ENCODE measurements at regions not wholly inside any gene's neighbourhood (a gene's known extent, or its start where the extent isn't known, plus 50 kb on each side); places are given as distances from the start of the nearest gene placed in this dataset.
"Not testable (repeated sequence)": the region's sequence is repeated elsewhere in the genome, so short reads cannot be mapped to it uniquely, and the experiment has no call there.

DNA sequence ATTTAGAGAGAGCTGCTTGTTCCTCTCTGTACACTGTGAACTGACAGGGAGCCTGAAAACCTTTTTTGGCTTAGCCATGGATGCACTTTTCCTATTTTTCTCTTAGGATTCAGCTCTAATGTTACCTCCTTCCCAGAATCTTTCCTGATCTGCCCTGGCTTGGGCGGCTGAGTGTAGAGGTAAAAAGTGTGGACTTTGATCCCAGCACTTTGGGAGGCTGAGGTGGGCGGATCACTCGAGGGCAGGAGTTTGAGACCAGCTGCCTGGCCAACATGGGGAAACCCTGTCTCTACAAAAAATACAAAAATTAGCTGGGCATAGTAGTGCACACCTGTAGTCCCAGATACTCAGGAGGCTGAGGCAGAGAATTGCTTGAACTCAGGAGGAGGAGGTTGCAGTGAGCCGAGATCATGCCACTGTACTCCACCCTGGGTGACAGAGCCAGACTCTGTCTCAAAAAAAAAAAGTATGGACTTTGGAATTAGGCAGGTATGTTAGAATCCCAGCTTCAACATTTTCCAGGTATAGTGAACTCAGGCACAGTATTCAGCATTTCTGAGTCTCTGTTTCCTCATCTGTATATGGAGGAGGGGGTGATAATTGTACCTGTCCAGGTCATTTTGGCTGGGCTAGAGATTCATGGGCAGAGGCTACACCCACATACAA lies 212.5 kb upstream of the EEF2KMT start:
- DNase-seq = no peak

DNA sequence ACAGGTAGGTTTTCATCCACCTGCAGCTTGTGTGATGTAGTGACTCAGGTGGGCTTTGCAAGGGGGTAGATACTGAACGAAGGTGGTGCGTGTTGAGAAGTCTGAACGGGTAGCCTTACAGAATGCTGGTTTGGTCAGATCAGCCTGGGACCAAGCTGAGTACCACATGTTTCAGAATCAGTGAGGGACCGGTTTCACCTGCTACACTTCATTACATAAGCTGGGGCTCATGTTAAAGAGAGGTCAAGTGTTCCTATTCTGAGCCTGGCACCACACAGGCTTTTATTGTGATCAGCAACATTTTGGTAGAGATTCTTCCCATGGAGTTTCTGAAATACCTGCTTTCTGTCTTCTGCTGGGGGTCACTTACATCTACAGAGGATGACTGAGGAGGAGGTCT lies 207.4 kb upstream of the EEF2KMT start:
- no peak for DNase-seq

DNA sequence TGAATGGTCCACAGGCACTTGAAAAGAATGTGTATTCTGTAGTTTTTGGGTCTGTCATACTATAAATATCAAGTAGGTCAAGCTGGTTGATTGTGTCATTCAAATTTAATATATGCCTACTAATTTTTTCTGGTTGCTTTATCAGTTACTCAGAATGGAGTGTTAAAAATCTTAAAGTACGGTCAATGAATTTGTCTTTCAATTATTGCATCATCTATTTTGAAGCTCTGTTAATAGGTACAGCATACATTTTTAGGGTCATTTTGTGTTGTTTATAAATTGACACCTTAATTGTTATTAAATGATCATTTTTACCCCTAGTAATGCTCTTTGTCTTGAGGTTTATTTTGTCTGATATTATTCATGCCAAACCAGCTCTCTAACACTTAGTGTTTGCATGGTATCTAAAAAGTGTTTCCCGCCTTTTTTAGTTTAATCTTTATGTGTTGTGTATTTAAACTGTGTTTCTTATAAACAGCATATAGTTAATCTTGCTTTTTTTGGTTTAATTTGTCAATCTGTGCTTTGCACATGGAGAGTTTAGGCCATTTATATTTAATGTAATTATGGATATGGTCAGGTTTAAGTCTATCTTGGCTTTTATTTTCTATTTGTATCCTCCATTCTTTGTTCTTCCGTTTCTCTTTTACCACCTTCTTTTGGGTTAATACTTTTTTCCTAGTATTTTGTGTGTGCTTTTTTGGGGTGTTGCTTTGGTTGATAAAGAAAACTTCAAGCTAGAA lies 204.9 kb upstream of the EEF2KMT start:
- no peak for DNase-seq

DNA sequence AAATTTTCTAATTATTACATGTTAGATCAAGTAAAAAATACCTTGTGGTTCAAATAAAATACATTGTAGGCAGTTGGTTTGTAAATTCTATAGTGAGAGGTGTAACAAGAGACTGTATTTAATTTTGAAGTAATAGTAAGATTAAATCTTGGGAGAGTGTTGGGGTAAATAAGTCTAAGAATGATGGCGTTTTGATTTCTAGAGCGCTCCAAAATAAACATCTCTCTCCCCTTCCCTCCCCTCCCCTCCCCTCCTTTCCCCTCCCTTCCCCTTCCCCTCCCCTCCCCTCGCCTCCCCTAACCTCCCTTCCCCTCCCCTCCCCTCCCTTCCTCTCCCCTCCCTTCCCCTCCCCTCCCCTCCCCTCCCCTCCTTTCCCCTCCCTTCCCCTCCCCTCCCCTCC lies 200.6 kb upstream of the EEF2KMT start:
- no peak for DNase-seq

DNA sequence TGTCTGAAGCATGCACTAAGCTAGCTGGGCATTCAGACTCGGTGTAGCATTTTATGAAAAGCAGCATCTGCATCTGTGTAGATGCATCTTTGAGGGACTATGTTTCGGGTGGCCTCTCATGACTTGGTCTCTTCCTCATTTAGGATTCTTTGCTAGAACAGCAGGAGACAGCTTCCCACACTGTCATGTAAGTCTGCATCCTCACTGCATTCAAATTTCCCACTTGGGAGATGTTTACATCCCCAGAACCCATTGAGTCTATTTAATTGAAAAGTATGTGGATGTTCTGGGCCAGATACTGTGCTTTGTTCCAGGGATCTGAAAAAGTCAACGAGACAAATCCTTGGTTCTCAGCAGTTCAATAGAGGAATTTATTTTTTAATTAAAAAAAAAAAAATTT lies 198.6 kb upstream of the EEF2KMT start:
- no peak for DNase-seq

DNA sequence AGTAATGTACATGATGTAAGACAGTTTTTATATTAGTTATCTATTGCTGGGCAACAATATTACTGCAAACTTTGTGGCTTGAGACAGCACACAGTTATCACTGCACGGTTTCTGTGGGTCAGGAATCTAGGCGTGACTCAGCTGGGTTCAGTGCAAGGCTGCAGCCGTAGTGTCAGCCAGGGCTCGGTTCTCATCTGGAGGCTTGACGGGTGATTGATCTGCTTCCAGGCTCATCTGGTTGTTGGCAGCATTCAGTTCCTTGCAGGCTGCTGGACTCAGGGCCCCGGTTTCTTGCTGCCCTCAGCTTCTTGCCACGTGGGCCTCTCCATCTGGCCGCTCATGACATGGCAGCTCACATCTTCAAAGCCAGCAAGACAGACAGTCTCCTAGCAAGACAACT lies 197.7 kb upstream of the EEF2KMT start:
- DNase-seq = not testable (repeated sequence)

DNA sequence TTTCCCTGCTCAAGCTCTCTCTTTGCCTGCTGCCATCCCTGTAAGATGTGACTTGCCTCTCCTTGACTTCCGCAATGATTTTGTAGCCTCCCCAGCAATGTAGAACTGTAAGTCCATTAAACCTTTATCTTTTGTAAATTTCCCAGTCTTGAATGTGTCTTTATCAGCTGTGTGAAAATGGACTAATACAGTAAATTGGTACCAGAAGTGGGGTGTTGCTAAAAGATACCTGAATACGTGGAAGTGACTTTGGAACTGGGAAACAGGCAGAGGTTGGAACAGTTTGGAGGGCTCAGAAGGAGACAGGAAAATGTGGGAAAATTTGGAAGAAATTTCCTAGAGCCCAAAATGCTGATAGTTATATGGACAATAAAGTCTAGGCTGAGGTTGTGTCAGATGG lies 184.6 kb upstream of the EEF2KMT start:
- not testable (repeated sequence) for DNase-seq

DNA sequence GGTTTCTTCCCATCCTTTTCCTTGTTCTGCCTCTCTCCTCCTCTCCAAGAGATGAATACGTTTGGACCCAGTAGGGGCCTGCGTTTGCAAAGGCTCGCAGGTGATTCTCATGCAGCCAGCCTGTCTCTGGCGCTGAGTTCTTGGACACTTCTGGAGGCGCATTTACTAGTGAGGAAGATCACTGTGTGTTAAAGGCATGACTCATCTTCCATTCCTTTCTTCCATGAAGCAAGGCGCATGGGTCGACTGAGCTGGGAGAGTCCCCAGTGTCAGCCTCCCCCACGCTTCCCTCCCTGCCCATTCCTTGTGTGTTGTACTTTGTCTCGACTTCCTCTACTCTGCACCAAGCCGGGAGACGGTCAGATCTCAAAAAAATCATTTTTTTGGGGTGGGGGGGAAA lies 159.9 kb upstream of the EEF2KMT start:
- DNase-seq = no peak

DNA sequence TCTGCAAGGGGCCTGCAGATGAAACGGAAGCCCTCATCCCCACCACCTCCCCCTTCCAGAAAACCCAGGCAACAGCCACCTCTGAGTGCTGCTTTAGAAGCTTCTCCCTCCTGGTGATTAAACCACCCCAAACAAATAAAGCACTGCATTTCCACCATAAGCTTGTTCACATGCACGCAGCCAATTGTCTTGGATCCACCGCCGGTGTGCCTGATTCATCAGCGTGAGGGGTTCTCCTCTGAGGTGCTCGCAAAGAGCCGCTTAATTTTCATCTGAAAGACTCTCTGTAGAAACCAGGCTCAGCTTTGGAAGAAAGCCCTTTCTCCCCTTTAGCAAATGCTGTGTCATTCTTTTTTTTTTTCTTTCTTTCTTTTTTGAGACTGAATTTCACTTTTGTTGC lies 155.2 kb upstream of the EEF2KMT start:
- no peak for DNase-seq

DNA sequence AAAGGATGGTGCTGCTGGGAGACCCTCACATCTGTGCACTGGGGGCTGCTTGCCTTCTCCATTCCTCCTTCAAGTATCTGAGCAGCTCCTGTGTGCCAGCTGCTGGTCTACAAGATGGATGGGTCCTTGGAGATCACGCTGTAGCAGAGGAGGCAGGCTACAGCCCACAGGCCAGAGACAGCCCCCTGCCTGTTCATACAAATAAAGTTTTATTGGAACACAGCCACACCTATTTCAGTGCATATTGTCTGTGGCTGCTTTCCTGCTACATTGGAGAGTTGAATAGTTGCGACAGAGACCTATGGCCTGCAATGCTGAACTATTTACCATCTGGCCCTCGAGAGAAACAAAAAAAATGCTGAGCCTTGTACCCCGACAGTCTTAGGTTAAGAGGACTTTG lies 149.8 kb upstream of the EEF2KMT start:
- DNase-seq = not testable (repeated sequence)

DNA sequence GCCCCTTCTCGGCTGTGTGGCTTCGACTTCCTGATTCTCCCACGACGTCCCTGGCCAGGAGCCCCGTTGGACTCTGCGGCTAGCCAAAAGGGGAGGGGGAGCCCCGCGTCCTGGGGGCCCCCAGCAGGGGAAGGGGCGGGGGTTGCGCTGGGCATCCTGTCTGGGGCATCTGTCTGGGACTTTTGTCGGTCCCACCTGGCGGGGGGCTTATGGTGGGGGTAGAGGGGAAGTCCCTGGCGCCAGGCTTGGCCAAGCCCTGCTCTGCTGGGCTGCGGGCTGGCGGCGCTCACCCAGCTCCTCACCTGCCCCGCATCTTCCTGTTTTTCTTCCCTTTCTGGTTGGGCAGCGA lies 142.7 kb upstream of the EEF2KMT start:
- DNase-seq = not testable (repeated sequence)

DNA sequence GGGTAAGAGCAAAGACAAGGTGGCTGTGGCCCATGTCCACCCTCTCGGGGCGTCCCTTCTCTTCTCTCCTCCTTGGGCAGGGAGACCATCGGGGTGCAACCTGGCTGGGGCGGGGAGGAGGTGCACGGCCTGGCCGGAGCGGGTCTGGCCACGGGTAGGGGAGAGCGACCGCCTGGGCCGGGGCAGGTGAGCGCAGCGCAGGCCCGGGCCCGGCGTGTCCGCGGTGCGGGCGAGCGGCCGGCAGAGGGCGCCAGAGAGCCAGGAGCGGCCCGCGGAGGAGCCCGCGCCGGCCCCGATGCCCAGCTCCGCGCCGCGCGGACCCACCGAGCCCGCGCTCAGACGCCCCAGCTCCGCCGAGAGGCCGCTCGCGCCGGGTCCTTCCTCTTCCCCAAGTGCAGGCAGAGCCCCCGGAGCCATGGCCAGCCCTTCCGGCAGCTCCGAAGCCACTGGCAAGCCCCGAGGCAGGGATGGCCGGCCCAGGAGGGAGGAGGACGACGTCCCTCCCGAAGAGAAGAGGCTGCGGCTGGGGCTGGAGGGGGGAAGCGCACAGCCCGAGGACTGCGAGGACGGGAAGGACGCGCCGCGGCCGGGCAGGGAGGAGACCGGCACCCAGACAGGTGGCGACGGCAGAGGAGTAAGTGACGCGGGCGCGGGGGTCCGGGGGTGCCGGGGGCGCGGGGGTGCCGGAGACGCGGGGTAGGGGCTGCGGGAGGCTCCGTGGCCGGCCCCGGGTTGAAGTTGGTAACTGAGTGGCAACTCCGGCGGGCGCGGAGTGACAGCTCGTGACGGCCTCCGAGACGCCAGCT lies 142.1 kb upstream of the EEF2KMT start:
- peak; percentile 61 for DNase-seq

DNA sequence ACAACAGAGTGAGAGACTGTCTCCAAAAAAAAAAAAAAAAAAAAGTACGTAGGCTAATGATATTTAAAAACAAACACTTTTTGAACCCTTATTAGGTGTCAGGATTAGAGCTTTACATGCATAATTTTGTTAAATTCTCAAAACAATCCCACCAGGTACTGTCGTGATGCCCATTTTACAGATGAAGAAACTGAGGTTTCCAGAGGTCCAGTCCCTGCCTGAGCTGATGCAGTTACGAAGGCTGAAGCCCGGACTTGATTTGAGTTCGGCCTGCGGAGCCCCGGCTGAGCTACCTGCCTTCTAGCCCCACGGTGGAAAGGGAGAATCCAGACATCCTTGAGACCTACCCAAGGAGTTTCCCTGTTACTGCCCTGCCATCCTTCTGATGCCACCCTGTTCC lies 137.5 kb upstream of the EEF2KMT start:
- DNase-seq = no peak

DNA sequence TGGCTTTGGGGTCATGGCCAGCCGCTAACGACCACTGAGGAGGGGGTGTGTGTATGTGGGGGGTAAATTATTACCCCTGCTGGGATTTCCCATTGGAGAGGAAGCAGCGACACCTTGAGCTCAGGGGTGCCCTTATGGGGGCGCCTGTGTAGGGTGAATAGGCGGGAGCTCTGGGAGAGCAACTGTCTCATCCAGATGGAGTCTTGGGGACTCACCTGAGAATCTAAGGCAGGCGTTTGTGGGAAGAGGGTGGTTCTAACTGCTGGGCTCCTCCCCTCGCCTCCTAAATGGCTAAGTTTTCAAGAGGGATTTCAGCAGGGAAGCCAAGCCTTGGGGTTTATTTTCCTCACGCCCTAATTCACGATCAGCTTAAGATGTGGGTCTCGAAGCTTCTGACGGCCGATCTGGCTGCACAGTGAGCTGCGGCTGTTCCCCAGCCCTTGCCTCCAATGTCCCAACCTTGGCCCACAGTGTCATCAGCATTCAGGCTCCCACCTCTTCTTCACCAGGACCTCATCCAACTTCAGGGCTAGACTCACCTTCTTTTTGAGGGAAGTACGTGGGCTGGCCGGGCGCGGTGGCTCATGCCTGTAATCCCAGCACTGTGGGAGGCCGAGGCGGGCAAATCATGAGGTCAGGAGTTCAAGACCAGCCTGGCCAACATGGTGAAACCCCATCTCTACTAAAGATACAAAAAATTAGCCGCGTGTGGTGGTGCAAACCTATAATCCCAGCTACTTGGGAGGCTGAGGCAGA lies 136.9 kb upstream of the EEF2KMT start:
- DNase-seq = no peak

DNA sequence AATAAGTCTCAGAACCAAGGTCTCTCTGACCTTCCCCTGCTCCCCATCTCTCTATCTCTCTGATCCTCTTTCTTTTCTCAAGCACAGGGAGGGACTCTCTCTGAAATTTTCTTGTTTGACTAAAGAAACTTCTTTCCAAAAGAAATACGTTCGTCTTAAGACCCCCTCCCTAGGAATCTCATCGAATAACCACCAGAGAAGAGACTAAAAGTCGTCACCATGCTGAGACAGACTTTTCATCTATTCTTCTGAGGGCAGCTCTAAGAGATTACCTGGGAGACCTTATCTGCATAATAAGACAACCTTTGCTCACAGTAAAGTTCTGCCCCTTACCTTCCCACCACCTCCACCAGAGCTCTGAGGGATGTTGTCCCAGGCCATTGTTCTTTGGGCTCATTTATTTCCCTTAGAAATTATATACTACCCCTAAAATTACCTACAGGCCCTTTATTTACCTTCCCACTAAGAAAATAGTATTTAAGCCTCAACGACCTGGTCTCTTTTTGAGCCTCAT lies 133.7 kb upstream of the EEF2KMT start:
- DNase-seq = no peak

DNA sequence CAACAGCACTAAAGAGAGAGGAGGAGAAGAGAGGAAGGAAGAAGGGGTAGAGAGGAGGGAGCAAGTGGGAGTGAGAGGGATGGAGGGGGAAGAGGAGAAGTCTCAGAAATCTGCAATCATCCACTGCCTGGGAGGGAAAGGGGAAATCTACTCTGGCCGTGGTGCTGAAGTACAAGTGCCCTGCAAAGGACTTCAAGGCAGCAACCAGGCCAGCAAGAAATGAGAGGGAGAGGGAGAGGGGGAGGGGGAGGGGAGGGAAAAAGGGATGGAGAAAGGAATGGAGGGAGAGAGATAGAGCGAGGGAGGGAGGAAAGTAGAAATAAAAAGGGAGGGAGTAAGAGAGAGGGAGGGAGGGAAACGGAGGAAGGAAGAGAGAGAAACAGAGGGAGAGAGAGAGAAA lies 130.8 kb upstream of the EEF2KMT start:
- DNase-seq = no peak

DNA sequence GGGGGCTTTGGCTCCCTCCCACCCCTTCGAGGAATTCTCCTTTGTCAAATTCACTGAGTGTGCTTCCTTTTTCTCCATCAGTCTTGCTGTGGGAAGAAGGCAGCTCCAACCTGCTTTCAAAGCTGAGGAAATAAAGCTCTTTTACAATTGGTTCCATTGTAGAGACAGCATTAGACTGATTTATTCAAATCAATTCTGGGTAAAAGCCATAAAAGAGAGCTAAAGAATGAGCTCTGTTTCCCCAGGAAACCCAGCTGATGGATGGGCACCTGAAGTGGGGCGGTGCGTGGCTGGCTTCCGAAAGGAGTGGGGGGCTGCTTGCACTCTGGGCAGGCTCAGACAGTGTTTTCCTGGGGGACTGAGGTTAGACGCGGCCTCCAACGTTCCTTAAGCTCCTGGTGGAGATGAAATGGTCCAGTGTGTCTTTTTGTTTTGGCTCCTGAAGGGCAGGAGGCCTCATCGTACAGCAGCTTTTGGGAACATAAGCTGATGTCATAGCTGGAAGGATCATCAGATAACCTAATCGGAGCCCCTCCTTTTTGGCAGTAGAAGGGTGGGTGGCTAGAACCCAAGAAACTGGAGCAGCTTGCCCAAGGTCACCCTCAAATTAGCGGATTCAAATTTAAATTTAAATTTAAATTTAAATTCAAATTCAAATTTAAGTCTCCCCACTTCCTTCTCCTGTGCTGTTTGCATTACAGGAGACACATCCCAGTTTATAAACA lies 128.5 kb upstream of the EEF2KMT start:
- DNase-seq = no peak

DNA sequence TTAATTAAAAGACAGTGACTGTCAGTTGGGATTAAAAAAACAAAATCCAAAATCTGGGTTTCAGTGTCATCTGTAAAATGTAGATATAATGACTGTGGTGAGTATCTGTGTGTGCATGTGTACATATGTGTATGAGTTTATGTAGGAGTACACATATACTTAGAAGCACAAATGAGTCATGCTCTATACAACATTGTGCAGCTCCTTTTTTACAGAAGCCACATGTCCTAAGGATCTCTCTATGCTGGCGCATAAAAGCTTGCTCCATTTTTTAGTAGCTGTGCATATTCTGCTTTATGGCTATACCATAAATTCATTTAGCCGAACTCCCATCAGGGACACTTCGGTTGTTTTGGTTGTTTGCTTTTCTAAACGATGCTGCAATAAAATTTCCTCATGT lies 125.2 kb upstream of the EEF2KMT start:
- DNase-seq = no peak

DNA sequence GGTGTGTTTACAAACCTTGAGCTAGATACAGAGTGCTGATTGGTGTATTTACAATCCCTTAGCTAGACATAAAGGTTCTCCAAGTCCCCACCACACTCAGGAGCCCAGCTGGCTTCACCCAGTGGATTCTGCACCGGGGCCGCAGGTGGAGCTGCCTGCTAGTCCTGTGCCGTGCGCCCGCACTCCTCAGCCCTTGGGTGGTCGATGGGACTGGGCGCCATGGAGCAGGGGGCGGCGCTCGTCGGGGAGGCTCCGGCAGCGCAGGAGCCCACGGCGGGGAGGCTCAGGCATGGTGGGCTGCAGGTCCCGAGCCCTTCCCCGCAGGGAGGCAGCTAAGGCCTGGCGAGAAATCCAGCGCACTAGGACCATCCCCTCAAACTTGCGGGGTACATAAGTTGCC lies 124.2 kb upstream of the EEF2KMT start:
- DNase-seq = not testable (repeated sequence)

DNA sequence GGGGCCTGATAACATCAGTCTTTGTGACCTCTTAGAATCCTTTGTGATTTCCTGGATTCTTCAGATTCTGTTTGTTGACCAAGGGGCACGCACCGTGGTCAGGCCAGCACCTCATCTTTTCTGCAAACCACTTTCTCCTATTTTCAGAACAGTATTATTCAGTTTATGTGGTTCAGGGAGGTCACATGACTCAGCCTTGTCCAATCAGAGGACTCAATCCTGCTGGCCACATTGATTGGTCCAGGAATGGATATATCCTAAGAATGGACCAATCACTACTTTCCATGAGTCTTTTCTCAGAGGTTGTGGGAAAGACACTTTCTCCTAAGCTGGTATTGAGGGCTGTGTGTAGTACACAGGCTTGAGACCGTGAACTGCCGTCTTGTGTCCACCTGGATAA lies 123.1 kb upstream of the EEF2KMT start:
- DNase-seq = no peak

DNA sequence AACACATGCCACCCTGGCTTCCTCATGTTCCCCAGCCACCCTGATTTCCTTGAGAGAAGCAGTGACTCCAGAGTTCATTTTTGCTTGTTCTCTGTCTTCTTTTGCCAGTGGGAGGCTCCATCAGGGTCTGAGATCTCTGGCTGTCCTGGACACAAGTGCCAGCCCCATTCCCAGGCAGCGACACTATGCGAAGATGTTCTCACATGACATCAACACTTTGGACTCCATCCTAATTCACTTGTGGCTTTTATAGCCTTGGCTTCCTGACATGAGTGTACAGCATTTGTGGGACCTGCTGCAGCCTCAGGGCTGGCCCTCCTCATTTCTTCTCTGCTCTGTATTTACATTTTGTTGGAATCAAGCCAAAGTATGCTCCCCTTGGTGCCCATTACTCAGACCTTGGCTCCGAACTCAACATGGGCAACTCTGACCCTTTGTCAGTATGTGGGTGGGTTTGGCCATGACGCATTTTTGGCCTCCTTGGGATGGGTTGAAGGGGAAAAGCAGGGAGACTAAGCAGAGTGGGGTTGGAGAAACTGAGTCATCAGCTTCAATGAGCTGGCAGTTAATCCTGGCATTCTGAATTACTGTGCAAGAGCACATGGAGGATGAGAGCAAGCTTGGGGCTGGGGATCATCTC lies 119.0 kb upstream of the EEF2KMT start:
- DNase-seq = no peak

DNA sequence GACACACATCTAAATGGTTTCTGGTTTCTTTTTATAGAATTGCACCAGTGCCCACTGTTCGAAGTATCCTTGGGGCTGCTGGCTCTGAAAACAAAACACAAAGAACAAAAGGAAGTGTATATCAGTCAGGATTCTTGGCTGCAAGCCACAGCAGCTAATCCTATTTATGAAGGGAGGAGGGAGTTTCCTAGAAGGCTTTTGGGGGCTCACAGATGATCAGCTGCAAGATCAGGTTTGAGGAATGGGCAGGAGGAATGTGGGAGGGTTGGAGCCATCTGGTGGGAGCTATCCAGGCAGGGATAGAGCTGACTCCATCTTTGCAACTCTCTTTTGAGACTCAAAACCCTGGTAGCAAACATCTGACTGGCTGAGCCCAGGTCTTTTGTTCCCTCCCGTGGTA lies 118.3 kb upstream of the EEF2KMT start:
- DNase-seq = no peak

All from activated naive CD4-positive, alpha-beta T cell treated with anti-CD3 and anti-CD28 coated beads, Interleukin-2, amount 50 U/mL, for 16 hours (primary cell).